Tibial nerve (tissue), 4 donors: ENCODE measurements at regions not wholly inside any gene's neighbourhood (a gene's known extent, or its start where the extent isn't known, plus 50 kb on each side); places are given as distances from the start of the nearest gene placed in this dataset.
"Not testable (repeated sequence)": the region's sequence is repeated elsewhere in the genome, so short reads cannot be mapped to it uniquely, and the experiment has no call there.

Source experiments
- DNase-seq, 2 donors: peaks; one replicate each; pipeline ENCODE4 v3.0.0-alpha.2; 2019; ENCODE audit warnings: low spot score in 2 of 2
- H3K27ac ChIP-seq, 4 donors: fragments of 200-600 bp; sonication (generic) in 3 of 4; one replicate each; pipeline ENCODE4 v1.5.1; 2017 to 2019; ENCODE audit warnings: mild to moderate bottlenecking in 1 of 4
- H3K27me3 ChIP-seq, 2 donors: fragments of 200-600 bp; sonication (generic) in 1 of 2; one replicate each; pipeline versions ENCODE4 v1.5.1 to v1.6.0; 2017 to 2019
- H3K36me3 ChIP-seq, 3 donors: fragments of 200-600 bp; sonication (generic); one replicate each; pipeline ENCODE4 v1.5.1; 2018 to 2019
- H3K4me1 ChIP-seq, 4 donors: fragments of 200-600 bp; sonication (generic) in 3 of 4; one replicate each; pipeline ENCODE4 v1.5.1; 2017 to 2019
- H3K4me3 ChIP-seq, 4 donors: fragments of 200-600 bp; sonication (generic) in 3 of 4; one replicate each; pipeline ENCODE4 v1.5.1; 2017 to 2019; ENCODE audit warnings: mild to moderate bottlenecking in 1 of 4, moderate library complexity in 1 of 4
- H3K9me3 ChIP-seq, 4 donors: fragments of 200-600 bp; sonication (generic) in 3 of 4; one replicate each; pipeline ENCODE4 v1.5.1; 2017 to 2019
- CTCF ChIP-seq, 5 experiments: fragments of 200-600 bp in 3 of 5; fragments of 450-650 bp in 2 of 5; sonication (generic) in 3 of 5; IDR thresholded peaks; one replicate each; pipeline ENCODE4 v1.5.1; 2016 to 2019; ENCODE audit warnings: antibody characterized with exemption in 5 of 5, mild to moderate bottlenecking in 3 of 5, moderate library complexity in 2 of 5
- EP300 ChIP-seq, 2 donors: sonication (generic); formaldehyde crosslinking; IDR thresholded peaks; one replicate each; pipeline ENCODE4 v1.6.1; 2017; ENCODE audit warnings: antibody characterized with exemption in 2 of 2, mild to moderate bottlenecking in 1 of 2
- POLR2A ChIP-seq, 2 donors: fragments of 450-650 bp; IDR thresholded peaks; one replicate each; pipeline ENCODE4 v1.6.1; 2017; ENCODE audit warnings: antibody characterized with exemption in 2 of 2, mild to moderate bottlenecking in 2 of 2, moderate library complexity in 2 of 2
- WGBS, 2 donors: methylation state at CpG; one replicate each; pipeline ENCODE4 v1.1.5; 2018; 5-methylcytosine and 5-hydroxymethylcytosine counted together

GRCh38 chr14:34381304-34381703 lies 80.7 kb downstream of the SPTSSA start:
- not testable (repeated sequence) for H3K4me1 ChIP-seq, H3K27ac ChIP-seq, H3K27me3 ChIP-seq, H3K4me3 ChIP-seq, H3K9me3 ChIP-seq, DNase-seq, H3K36me3 ChIP-seq
- 97 to 98% methylated on average over 2 of the region's 2 CpGs for WGBS, 2 donors

- no peak for DNase-seq
- no peak overlapping the region for H3K4me3 ChIP-seq
- no peak for TF ChIP-seq EP300 (IDR thresholded peaks at IDR 0.05)
- no peak for TF ChIP-seq POLR2A (IDR thresholded peaks at IDR 0.05)
- TF ChIP-seq CTCF (IDR thresholded peaks at IDR 0.05) = no peak
- H3K4me1 ChIP-seq = no peaks in the 10 kb centered on the region
- no peaks in the 10 kb centered on the region for H3K36me3 ChIP-seq
- H3K9me3 ChIP-seq = no peaks in the 10 kb centered on the region
- 79 to 84% methylated on average over 4 of the region's 4 CpGs for WGBS, 2 donors
- no peaks in the 10 kb centered on the region for H3K27me3 ChIP-seq
- no peak overlapping the region for H3K27ac ChIP-seq
Measured at GRCh38 chr14:34380471-34380845, 81.6 kb downstream of the SPTSSA start.

DNA sequence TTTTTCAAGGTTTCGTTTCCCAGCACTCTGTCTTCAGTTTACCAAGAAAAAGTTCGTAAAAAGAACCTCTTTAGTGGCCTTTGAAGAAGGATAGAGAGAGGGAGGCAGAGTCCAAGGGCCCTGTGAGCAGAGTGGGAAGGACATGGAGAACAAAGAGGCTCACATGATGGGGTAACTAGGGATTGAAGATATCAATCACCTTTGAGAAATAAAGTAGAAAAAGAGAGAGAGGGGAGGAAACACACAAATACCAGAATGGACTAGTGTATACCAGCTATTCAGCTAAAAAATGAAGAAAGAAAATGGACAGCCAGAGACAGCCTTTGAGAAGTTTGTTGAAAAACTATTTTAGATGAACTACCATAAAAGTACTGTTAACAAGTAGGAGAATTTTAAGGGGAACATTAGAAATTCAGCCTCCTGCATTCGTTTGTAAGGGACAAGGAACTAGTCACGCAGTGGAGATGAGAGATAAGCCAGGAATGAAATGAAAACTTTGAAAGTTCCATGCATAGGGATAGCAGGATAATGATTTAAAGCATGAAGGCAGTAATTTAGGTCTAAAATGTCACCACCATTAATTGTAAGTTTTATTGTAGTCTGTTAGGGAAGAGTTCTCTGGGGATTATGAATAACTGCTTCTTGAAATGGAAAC lies 82.1 kb downstream of the SPTSSA start:
- 36 to 44% methylated on average over 4 of the region's 4 CpGs for whole genome bisulfite sequencing, 2 donors
- Histone ChIP-seq H3K4me3 (no peak overlapping the region), H3K36me3 (no peaks in the 10 kb centered on the region), H3K4me1 (no peaks in the 10 kb centered on the region), H3K9me3 (no peaks in the 10 kb centered on the region), H3K27ac (no peak overlapping the region), H3K27me3 (no peaks in the 10 kb centered on the region)
- DNase-seq = no peak
- no peak for TF ChIP-seq CTCF (IDR thresholded peaks at IDR 0.05)

DNA sequence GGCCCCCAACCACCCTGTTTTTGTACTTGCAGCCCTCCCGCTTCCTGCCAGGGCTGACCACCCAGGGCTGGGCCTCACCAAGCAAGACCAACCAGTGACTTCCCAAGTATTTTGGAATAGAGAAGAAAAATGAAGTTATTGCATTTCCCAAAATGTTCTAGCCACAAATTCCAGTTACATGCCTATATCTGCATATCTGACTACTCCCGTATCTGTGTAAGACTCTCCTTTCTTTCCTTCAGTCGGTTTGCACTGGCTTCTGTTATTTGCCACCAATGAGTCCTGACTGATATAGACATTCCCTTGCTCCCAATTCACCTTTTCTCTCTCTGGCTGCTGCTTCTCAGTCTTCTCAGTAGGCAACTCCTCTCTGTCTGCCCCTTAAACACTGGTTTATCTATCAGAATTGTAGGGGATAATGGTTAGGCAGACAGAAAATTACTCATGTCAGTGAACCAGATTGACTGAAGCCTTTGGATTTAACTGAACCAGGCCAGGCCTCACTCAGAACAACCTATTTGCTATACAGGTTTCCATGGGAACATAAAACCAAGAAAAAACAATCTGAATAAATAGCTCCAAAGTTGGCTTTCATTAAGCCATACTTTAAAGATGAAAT lies 85.3 kb downstream of the SPTSSA start:
- Histone ChIP-seq H3K27ac (no peak overlapping the region), H3K9me3 (no peaks in the 10 kb centered on the region), H3K4me1 (no peaks in the 10 kb centered on the region), H3K27me3 (no peaks in the 10 kb centered on the region), H3K36me3 (no peaks in the 10 kb centered on the region), H3K4me3 (no peak overlapping the region)
- 95 to 97% methylated on average over 3 of the region's 3 CpGs for WGBS, 2 donors
- DNase-seq = no peak
- TF ChIP-seq CTCF (IDR thresholded peaks at IDR 0.05) (no peak), EP300 (IDR thresholded peaks at IDR 0.05) (no peak), POLR2A (IDR thresholded peaks at IDR 0.05) (no peak)

DNA sequence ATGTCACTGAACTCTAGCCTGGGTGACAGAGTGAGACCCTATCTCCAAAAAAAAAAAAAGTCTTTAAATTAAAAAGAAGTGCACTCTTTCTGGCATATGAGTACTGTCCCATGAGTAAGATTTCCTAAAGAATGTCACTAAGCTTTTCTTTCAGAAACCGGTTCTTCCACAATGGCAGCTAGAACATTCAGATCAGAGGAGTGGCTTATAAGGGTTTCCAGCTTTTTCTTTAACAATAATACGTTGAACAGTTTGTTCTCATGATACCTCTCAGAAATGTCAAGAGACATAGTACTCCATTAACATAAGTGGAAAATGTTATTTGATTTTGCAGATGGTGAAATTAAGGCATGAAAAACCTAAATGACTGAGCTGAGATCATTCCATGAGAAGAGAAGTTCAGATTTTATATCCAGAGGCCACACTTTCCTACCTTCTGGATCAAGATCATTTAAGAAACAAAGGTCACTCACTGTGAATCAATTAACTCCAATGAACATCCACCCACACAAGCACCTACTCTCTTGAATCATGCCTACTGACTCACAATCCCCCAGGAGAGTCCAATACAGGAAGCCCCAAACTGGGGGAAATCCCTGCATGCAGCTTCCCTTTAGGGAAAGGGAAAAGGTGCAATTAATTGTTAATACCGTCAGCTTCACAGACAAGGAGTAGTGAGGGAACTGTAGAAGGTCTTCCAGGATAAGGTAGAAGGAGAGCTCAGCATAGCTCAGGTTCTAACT lies 86.9 kb downstream of the SPTSSA start:
- Histone ChIP-seq H3K9me3 (no peaks in the 10 kb centered on the region), H3K4me3 (no peak overlapping the region), H3K4me1 (no peaks in the 10 kb centered on the region), H3K36me3 (no peaks in the 10 kb centered on the region), H3K27me3 (no peaks in the 10 kb centered on the region), H3K27ac (no peak overlapping the region)
- DNase-seq = no peak
- 71 to 72% methylated on average over 3 of the region's 3 CpGs for WGBS, 2 donors
- no peak for TF ChIP-seq CTCF (IDR thresholded peaks at IDR 0.05)
- TF ChIP-seq EP300 (IDR thresholded peaks at IDR 0.05) = no peak
